ENCODE measurements at regions not wholly inside any gene's neighbourhood (a gene's known extent, or its start where the extent isn't known, plus 50 kb on each side); places are given as distances from the start of the nearest gene placed in this dataset.

DNA sequence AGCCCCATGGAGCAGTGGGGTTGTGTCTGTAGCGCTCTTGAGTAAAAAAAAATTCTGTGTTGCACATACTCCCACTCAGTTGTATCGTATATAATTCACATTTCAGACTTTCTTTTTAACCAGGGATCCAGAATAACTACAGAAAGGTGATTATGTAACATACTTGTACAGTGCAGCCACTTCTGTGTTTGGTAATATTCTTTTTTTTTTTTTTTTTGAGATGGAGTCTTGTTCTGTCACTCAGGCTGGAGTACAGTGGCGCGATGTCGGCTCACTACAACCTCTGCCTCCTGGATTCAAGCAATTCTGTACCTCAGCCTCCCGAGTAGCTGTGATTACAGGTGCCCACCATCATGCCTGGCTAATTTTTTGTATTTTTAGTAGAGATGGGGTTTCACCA lies 82.4 kb upstream of the MACF1 start:
- no peaks in the 10 kb centered on the region for H3K36me3 ChIP-seq (ENCODE audit: control insufficient read depth in 1 of 2, insufficient read depth in 2 of 2, low read length in 2 of 2)
- H3K27me3 ChIP-seq (ENCODE audit: control insufficient read depth in 1 of 2, insufficient read depth in 2 of 2, low read length in 2 of 2): no peaks in the 10 kb centered on the region
- H3K4me3 ChIP-seq (ENCODE audit: low read depth in 1 of 2, low read length in 2 of 2): no peak overlapping the region
- H3K9me3 ChIP-seq (ENCODE audit: control insufficient read depth in 1 of 2, low read length in 2 of 2): no peaks in the 10 kb centered on the region
- no peak overlapping the region for H3K27ac ChIP-seq (ENCODE audit: low read depth, low read length)
- no peak overlapping the region for H3K9ac ChIP-seq (ENCODE audit: low read depth in 1 of 2, low read length in 2 of 2)
- H3K4me1 ChIP-seq (ENCODE audit: control insufficient read depth in 1 of 2, insufficient read depth in 2 of 2, low read length in 2 of 2): peaks cover 14 to 16% of the 10 kb centered on the region in 2 donors

DNA sequence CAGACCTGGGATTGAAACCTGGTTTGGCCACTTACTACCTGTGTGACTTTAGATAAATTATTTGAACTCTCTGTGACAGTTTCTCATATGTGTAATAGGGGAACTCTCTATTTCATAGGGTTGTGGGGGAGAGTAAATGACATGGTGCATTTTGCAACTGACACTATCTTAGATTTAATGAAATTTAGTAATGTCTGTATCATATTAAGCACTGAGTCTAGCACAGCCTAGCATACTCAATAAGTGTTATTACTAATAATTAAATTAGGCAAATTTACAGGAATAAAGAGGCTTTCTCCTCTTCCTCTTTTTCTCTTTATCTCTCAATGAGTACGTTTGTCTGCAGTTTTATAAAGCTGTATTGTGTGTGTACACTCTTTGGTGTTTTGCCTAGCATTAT lies 80.2 kb upstream of the MACF1 start:
- H3K4me3 ChIP-seq (ENCODE audit: low read depth in 1 of 2, low read length in 2 of 2): no peak overlapping the region
- H3K4me1 ChIP-seq (ENCODE audit: control insufficient read depth in 1 of 2, insufficient read depth in 2 of 2, low read length in 2 of 2): peaks cover 2 to 11% of the 10 kb centered on the region in 2 donors
- H3K9ac ChIP-seq (ENCODE audit: low read depth in 1 of 2, low read length in 2 of 2): no peak overlapping the region
- no peaks in the 10 kb centered on the region for H3K9me3 ChIP-seq (ENCODE audit: control insufficient read depth in 1 of 2, low read length in 2 of 2)
- no peaks in the 10 kb centered on the region for H3K36me3 ChIP-seq (ENCODE audit: control insufficient read depth in 1 of 2, insufficient read depth in 2 of 2, low read length in 2 of 2)
- H3K27ac ChIP-seq (ENCODE audit: low read depth, low read length): no peak overlapping the region
- no peaks in the 10 kb centered on the region for H3K27me3 ChIP-seq (ENCODE audit: control insufficient read depth in 1 of 2, insufficient read depth in 2 of 2, low read length in 2 of 2)

DNA sequence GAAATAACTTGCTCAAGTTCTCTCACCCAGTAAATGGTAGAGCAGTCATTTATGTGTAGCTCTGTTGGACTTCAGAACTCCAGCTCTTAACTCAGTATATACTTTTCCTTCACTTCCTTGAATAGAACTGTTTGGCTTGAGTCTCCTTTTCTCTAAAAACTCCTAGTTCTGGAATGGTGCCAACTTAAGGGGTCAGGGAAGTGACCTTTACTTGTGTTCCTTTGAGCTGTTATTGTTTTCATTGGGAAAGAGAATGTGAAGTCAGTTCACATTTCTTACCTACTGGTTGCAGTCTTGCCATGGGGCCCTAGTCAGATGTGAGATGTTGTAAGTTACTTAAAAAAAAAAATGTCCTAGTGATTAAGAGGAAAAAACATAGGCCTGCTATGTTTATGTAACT lies 77.0 kb upstream of the MACF1 start:
- H3K4me1 ChIP-seq (ENCODE audit: control insufficient read depth in 1 of 2, insufficient read depth in 2 of 2, low read length in 2 of 2): peaks cover 6 to 21% of the 10 kb centered on the region in 2 donors
- no peak overlapping the region for H3K9ac ChIP-seq (ENCODE audit: low read depth in 1 of 2, low read length in 2 of 2)
- no peaks in the 10 kb centered on the region for H3K9me3 ChIP-seq (ENCODE audit: control insufficient read depth in 1 of 2, low read length in 2 of 2)
- H3K27ac ChIP-seq (ENCODE audit: low read depth, low read length): no peak overlapping the region
- no peaks in the 10 kb centered on the region for H3K36me3 ChIP-seq (ENCODE audit: control insufficient read depth in 1 of 2, insufficient read depth in 2 of 2, low read length in 2 of 2)
- no peaks in the 10 kb centered on the region for H3K27me3 ChIP-seq (ENCODE audit: control insufficient read depth in 1 of 2, insufficient read depth in 2 of 2, low read length in 2 of 2)
- no peak overlapping the region for H3K4me3 ChIP-seq (ENCODE audit: low read depth in 1 of 2, low read length in 2 of 2)

DNA sequence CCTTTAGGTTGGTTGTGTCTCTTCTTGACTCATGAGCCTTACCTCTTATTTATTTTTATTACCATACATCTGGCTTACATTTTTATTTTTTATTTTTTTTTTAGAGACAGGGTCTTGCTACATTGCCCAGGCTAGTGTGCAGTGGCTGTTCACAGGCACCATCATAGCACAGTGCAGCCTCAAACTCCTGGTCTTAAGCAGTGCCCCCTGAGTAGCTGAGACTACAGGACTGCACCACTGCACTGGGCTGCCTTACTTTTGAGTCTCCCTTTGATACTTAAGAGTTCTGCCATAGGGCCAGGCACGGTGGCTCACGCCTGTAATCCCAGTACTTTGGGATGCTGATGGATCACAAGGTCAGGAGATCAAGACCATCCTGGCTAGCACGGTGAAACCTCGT lies 76.4 kb upstream of the MACF1 start:
- Histone ChIP-seq H3K27ac (ENCODE audit: low read depth, low read length) (no peak overlapping the region), H3K4me3 (ENCODE audit: low read depth in 1 of 2, low read length in 2 of 2) (no peak overlapping the region), H3K9me3 (ENCODE audit: control insufficient read depth in 1 of 2, low read length in 2 of 2) (no peaks in the 10 kb centered on the region), H3K9ac (ENCODE audit: low read depth in 1 of 2, low read length in 2 of 2) (no peak overlapping the region), H3K27me3 (ENCODE audit: control insufficient read depth in 1 of 2, insufficient read depth in 2 of 2, low read length in 2 of 2) (no peaks in the 10 kb centered on the region), H3K4me1 (ENCODE audit: control insufficient read depth in 1 of 2, insufficient read depth in 2 of 2, low read length in 2 of 2) (peaks cover 6 to 27% of the 10 kb centered on the region in 2 donors), H3K36me3 (ENCODE audit: control insufficient read depth in 1 of 2, insufficient read depth in 2 of 2, low read length in 2 of 2) (no peaks in the 10 kb centered on the region)

DNA sequence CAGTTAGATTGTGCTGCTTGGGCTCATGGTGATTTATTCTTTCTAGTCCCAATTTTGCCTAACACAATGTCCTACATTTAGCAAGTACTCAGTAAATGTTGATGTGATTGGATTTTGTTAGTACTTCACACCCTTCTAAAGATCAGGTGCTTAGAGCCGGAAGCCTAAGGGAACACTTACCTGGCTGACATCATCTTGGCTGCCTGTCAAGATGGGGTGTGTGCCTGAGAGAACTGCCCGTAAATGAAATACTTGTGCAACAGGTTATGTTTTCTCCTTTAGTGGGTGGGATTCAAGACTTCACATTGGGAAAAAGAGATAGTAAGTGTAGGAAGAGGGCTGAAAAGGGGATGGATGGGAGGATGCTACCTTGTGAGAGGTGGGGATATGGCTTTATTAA lies 75.5 kb upstream of the MACF1 start:
- H3K4me3 ChIP-seq (ENCODE audit: low read depth in 1 of 2, low read length in 2 of 2): no peak overlapping the region
- peak overlapping the region; percentile 41 for H3K27ac ChIP-seq (ENCODE audit: low read depth, low read length)
- peaks cover 6 to 29% of the 10 kb centered on the region in 2 donors for H3K4me1 ChIP-seq (ENCODE audit: control insufficient read depth in 1 of 2, insufficient read depth in 2 of 2, low read length in 2 of 2)
- no peaks in the 10 kb centered on the region for H3K27me3 ChIP-seq (ENCODE audit: control insufficient read depth in 1 of 2, insufficient read depth in 2 of 2, low read length in 2 of 2)
- no peaks in the 10 kb centered on the region for H3K9me3 ChIP-seq (ENCODE audit: control insufficient read depth in 1 of 2, low read length in 2 of 2)
- no peak overlapping the region for H3K9ac ChIP-seq (ENCODE audit: low read depth in 1 of 2, low read length in 2 of 2)
- no peaks in the 10 kb centered on the region for H3K36me3 ChIP-seq (ENCODE audit: control insufficient read depth in 1 of 2, insufficient read depth in 2 of 2, low read length in 2 of 2)

DNA sequence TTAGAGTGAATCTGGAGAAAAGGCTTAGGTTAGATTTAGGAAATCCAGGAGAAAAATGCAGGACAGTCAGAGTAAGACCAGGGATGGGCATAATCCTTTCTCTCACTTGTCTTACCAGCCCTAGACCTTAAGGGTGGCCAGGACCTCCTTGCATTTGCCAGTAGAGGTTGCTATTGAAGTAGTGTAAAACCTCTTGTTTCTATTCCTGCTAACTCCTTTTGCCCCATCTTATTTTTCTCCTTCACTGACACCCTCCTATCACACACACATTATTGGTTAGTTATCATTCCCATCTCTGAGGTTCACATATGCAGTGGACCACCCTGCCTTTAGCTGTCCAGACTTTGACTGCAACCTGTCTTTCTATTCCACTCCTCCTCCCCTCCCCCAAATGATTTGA lies 75.0 kb upstream of the MACF1 start:
- no peak overlapping the region for H3K4me3 ChIP-seq (ENCODE audit: low read depth in 1 of 2, low read length in 2 of 2)
- H3K4me1 ChIP-seq (ENCODE audit: control insufficient read depth in 1 of 2, insufficient read depth in 2 of 2, low read length in 2 of 2): peaks cover 6 to 29% of the 10 kb centered on the region in 2 donors
- H3K27ac ChIP-seq (ENCODE audit: low read depth, low read length): peak overlapping the region; percentile 41

DNA sequence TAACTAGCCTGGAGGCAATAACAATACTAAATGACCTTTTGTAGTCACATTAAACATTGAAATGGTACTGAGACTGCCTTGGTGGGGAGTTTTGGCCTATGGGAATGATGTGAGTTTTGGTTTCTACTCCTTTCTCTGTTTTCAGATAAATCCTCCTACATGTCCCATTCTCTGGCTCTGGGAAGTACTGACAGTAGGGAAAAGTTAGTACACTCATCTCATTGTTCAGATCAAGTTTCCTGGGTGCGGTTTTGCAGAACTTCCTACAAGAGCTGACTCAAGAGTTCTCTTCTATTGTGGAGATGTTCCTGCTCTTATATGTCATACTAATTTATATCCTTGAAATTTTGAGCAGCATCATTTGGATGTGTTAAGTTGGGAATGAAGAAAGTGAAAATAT lies 74.2 kb upstream of the MACF1 start:
- Histone ChIP-seq H3K9me3 (ENCODE audit: control insufficient read depth in 1 of 2, low read length in 2 of 2) (no peaks in the 10 kb centered on the region), H3K36me3 (ENCODE audit: control insufficient read depth in 1 of 2, insufficient read depth in 2 of 2, low read length in 2 of 2) (no peaks in the 10 kb centered on the region), H3K27ac (ENCODE audit: low read depth, low read length) (no peak overlapping the region), H3K27me3 (ENCODE audit: control insufficient read depth in 1 of 2, insufficient read depth in 2 of 2, low read length in 2 of 2) (no peaks in the 10 kb centered on the region), H3K4me3 (ENCODE audit: low read depth in 1 of 2, low read length in 2 of 2) (no peak overlapping the region), H3K4me1 (ENCODE audit: control insufficient read depth in 1 of 2, insufficient read depth in 2 of 2, low read length in 2 of 2) (peaks cover 6 to 29% of the 10 kb centered on the region in 2 donors), H3K9ac (ENCODE audit: low read depth in 1 of 2, low read length in 2 of 2) (no peak overlapping the region)

More for the DNA sequence above, 75.0 kb upstream of the MACF1 start:
- no peak overlapping the region for H3K9ac ChIP-seq (ENCODE audit: low read depth in 1 of 2, low read length in 2 of 2)
- no peaks in the 10 kb centered on the region for H3K36me3 ChIP-seq (ENCODE audit: control insufficient read depth in 1 of 2, insufficient read depth in 2 of 2, low read length in 2 of 2)
- H3K9me3 ChIP-seq (ENCODE audit: control insufficient read depth in 1 of 2, low read length in 2 of 2): no peaks in the 10 kb centered on the region
- no peaks in the 10 kb centered on the region for H3K27me3 ChIP-seq (ENCODE audit: control insufficient read depth in 1 of 2, insufficient read depth in 2 of 2, low read length in 2 of 2)

DNA sequence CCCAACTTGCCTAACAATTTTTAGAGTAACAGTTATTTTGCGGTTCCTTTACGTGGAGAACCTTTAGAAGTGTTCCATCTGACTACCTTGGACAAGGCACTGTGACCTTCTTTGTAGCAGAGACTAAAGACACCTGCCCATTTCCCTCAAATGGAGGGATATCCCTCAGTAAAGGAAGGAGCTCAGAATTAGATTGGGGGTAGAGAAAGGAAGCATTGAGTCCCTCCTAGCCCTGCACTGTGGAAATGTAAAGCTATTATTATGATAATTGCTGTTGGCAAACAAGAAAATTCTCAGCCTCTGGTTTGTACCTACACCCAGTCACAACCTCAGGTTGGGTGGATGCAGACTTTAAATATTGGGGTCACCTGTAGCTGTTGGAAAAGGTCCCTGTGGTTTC lies 72.6 kb upstream of the MACF1 start:
- Histone ChIP-seq H3K9me3 (ENCODE audit: control insufficient read depth in 1 of 2, low read length in 2 of 2) (no peaks in the 10 kb centered on the region), H3K4me1 (ENCODE audit: control insufficient read depth in 1 of 2, insufficient read depth in 2 of 2, low read length in 2 of 2) (peaks cover 6 to 29% of the 10 kb centered on the region in 2 donors), H3K27me3 (ENCODE audit: control insufficient read depth in 1 of 2, insufficient read depth in 2 of 2, low read length in 2 of 2) (no peaks in the 10 kb centered on the region), H3K27ac (ENCODE audit: low read depth, low read length) (no peak overlapping the region), H3K36me3 (ENCODE audit: control insufficient read depth in 1 of 2, insufficient read depth in 2 of 2, low read length in 2 of 2) (no peaks in the 10 kb centered on the region), H3K4me3 (ENCODE audit: low read depth in 1 of 2, low read length in 2 of 2) (no peak overlapping the region), H3K9ac (ENCODE audit: low read depth in 1 of 2, low read length in 2 of 2) (no peak overlapping the region)

DNA sequence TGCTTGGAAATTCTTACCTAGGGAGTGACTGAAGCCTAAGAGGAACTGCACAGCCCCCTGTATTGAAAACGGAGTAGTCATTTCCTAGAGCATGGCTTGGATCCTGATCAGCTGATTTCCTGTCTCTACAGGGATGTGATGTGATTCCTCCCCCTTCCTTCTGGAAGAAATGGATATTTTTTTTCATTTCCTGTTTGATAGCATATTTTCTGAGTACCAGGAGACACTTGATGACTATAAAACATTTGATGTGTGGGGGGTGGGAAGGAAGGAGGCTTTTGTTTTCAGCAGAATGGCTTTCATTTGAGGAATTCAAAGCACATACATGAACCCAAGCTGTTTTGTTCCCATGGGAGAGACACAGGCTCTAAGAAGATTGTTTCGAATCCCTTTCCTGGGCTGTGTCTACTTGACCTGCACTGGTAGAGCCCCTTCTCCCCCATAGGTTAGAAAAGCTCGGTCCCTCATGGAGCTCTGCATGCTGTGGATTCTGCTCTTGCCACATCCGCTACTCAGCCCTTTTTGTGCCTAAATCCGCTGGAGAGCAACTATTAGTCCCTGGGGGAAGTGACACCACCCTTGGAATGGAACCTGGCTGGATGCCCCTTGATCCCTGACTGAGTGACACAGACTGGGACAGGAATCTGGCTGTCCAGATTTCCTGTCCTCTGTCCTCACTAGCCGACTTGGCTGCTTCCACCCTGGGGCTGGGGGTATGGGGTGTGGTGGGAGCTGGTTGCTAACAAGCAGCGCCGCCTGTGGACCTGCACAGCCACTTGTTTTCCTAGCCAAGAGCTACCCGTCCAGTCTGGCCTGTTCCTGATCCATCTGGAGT lies 71.8 kb upstream of the MACF1 start:
- H3K4me3 ChIP-seq (ENCODE audit: low read depth in 1 of 2, low read length in 2 of 2): no peak overlapping the region
- no peak overlapping the region for H3K27ac ChIP-seq (ENCODE audit: low read depth, low read length)
- H3K9me3 ChIP-seq (ENCODE audit: control insufficient read depth in 1 of 2, low read length in 2 of 2): no peaks in the 10 kb centered on the region
- no peaks in the 10 kb centered on the region for H3K27me3 ChIP-seq (ENCODE audit: control insufficient read depth in 1 of 2, insufficient read depth in 2 of 2, low read length in 2 of 2)
- no peaks in the 10 kb centered on the region for H3K36me3 ChIP-seq (ENCODE audit: control insufficient read depth in 1 of 2, insufficient read depth in 2 of 2, low read length in 2 of 2)
- H3K9ac ChIP-seq (ENCODE audit: low read depth in 1 of 2, low read length in 2 of 2): no peak overlapping the region
- peaks cover 6 to 25% of the 10 kb centered on the region in 2 donors for H3K4me1 ChIP-seq (ENCODE audit: control insufficient read depth in 1 of 2, insufficient read depth in 2 of 2, low read length in 2 of 2)

DNA sequence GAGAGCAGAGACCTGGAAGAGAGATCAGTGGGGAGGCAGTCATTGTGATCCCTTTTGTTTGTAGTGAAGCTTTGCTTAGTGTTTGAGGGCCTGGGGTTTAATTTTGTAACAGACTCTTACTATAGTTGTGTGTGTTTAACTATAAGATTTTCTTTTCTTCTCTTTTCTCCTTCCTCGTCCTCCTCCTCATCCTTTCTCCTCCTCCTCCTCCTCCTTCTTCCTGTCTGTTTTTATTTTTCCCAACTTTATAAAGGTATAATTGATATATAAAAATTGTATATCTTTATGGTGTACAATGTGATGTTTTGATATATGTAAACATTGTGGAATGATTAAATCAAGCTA lies 71.2 kb upstream of the MACF1 start:
- Histone ChIP-seq H3K4me1 (ENCODE audit: control insufficient read depth in 1 of 2, insufficient read depth in 2 of 2, low read length in 2 of 2) (peaks cover 6 to 25% of the 10 kb centered on the region in 2 donors), H3K27ac (ENCODE audit: low read depth, low read length) (no peak overlapping the region), H3K27me3 (ENCODE audit: control insufficient read depth in 1 of 2, insufficient read depth in 2 of 2, low read length in 2 of 2) (no peaks in the 10 kb centered on the region), H3K9ac (ENCODE audit: low read depth in 1 of 2, low read length in 2 of 2) (no peak overlapping the region), H3K4me3 (ENCODE audit: low read depth in 1 of 2, low read length in 2 of 2) (no peak overlapping the region), H3K9me3 (ENCODE audit: control insufficient read depth in 1 of 2, low read length in 2 of 2) (no peaks in the 10 kb centered on the region), H3K36me3 (ENCODE audit: control insufficient read depth in 1 of 2, insufficient read depth in 2 of 2, low read length in 2 of 2) (no peaks in the 10 kb centered on the region)

Measured in duodenal mucosa (tissue), 2 donors.